ENCODE measurements at regions not wholly inside any gene's neighbourhood (a gene's known extent, or its start where the extent isn't known, plus 50 kb on each side); places are given as distances from the start of the nearest gene placed in this dataset.

GRCh38 chr9:26458054-26458453 lies 434.5 kb downstream of the CAAP1 start:
- H3K36me3 ChIP-seq (ENCODE audit: control insufficient read depth in 2 of 2, insufficient read depth in 1 of 2, low read length in 2 of 2) = no peaks in the 10 kb centered on the region
- H3K9me3 ChIP-seq (ENCODE audit: control insufficient read depth, insufficient read depth, low read depth, low read length) = no peaks in the 10 kb centered on the region
- ChIA-PET POLR2A (no interaction called here), CTCF (no interaction called here)
- no peak for TF ChIP-seq AEBP2 (tag by site-specific recombination; IDR thresholded peaks at IDR 0.05; ENCODE audit: borderline replicate concordance)
- TF ChIP-seq ZNF560 (tag by site-specific recombination; IDR thresholded peaks at IDR 0.05; ENCODE audit: borderline replicate concordance) = no peak
- TF ChIP-seq ZNF791 (tag by site-specific recombination; IDR thresholded peaks at IDR 0.05) = no peak
- TF ChIP-seq TSHZ1 (tag by site-specific recombination; IDR thresholded peaks at IDR 0.05; ENCODE audit: borderline replicate concordance) = no peak
- TF ChIP-seq ZNF529 (tag by site-specific recombination; IDR thresholded peaks at IDR 0.05; ENCODE audit: insufficient replicate concordance) = no peak
- no peak for TF ChIP-seq SP7 (tag by site-specific recombination; IDR thresholded peaks at IDR 0.05)
- no peak for TF ChIP-seq ZNF311 (tag by site-specific recombination; IDR thresholded peaks at IDR 0.05; ENCODE audit: borderline replicate concordance)
- TF ChIP-seq ZNF488 (tag by site-specific recombination; IDR thresholded peaks at IDR 0.05) = no peak
- no peak for TF ChIP-seq ZSCAN16 (tag by site-specific recombination; IDR thresholded peaks at IDR 0.05)
- TF ChIP-seq ZNF121 (tag by site-specific recombination; IDR thresholded peaks at IDR 0.05) = no peak
- TF ChIP-seq ZNF341 (tag by site-specific recombination; IDR thresholded peaks at IDR 0.05; ENCODE audit: low read depth) = no peak
- no peak for TF ChIP-seq ZNF423 (tag by site-specific recombination; IDR thresholded peaks at IDR 0.05)
- no peak for TF ChIP-seq ZBTB7A (tag by site-specific recombination; IDR thresholded peaks at IDR 0.05; ENCODE audit: low read depth)
- TF ChIP-seq ZNF280C (tag by site-specific recombination; IDR thresholded peaks at IDR 0.05) = no peak
- no peak for TF ChIP-seq PRDM2 (tag by site-specific recombination; IDR thresholded peaks at IDR 0.05; ENCODE audit: borderline replicate concordance)
- TF ChIP-seq SP3 (tag by site-specific recombination; IDR thresholded peaks at IDR 0.05) = no peak
- no peaks in the 10 kb centered on the region for H3K4me1 ChIP-seq (ENCODE audit: control insufficient read depth, insufficient read depth, low read length)
- H3K27ac ChIP-seq (ENCODE audit: extremely low read depth, low read depth, low read length) = no peak overlapping the region
- H3K4me3 ChIP-seq (ENCODE audit: low read depth, low read length) = no peak overlapping the region

All from HEK293 (cell line).